PC-9 (cell line): ENCODE measurements at regions not wholly inside any gene's neighbourhood (a gene's known extent, or its start where the extent isn't known, plus 50 kb on each side); places are given as distances from the start of the nearest gene placed in this dataset.

ENCODE experiments used
- CTCF ChIP-seq: fragments of 200-600 bp; sonication (generic); conservative IDR thresholded peaks from 2 replicates; pipeline ENCODE4 v1.6.1; 2017; ENCODE audit warnings: mixed run types, antibody characterized with exemption, mild to moderate bottlenecking, moderate library complexity
- EZH2 ChIP-seq: fragments of 200-600 bp; sonication (generic); IDR thresholded peaks from 2 replicates; pipeline ENCODE4 v1.8.0; 2017; ENCODE audit warnings: antibody characterized with exemption, low read depth

- TF ChIP-seq CTCF (no peak), EZH2 (no peak)
Observed at GRCh38 chr2:64769392-64770044, 115.8 kb upstream of the SERTAD2 start.
